Smooth muscle cell (in vitro differentiated cells): ENCODE measurements at regions not wholly inside any gene's neighbourhood (a gene's known extent, or its start where the extent isn't known, plus 50 kb on each side); places are given as distances from the start of the nearest gene placed in this dataset.

Experiments used
- DNase-seq: peaks from one replicate; lab custom pipeline; 2025; ENCODE audit not compliant: unreplicated experiment; lab: John Stamatoyannopoulos, UW
- H2AFZ ChIP-seq: fragments of 200-600 bp; sonication (generic); 2 replicates; pipeline ENCODE4 v1.6.0; 2016; ENCODE audit warnings: antibody characterized with exemption, low read depth, mild to moderate bottlenecking
- H3F3A ChIP-seq: fragments of 200-600 bp; sonication (generic); 2 replicates; pipeline ENCODE4 v1.6.0; 2017; ENCODE audit warnings: antibody characterized with exemption, low read depth
- H3K27ac ChIP-seq: fragments of 200-600 bp; sonication (generic); 2 replicates; pipeline ENCODE4 v1.5.1; 2016; ENCODE audit warnings: low read depth, mild to moderate bottlenecking
- H3K27me3 ChIP-seq: fragments of 200-600 bp; sonication (generic); 2 replicates; pipeline ENCODE4 v1.6.1; 2016; ENCODE audit warnings: low read depth, mild to moderate bottlenecking
- H3K36me3 ChIP-seq: fragments of 200-600 bp; sonication (generic); 2 replicates; pipeline ENCODE4 v1.5.1; 2016; ENCODE audit warnings: low read depth
- H3K4me1 ChIP-seq: fragments of 200-600 bp; sonication (generic); 2 replicates; pipeline ENCODE4 v1.5.1; 2016; ENCODE audit warnings: low read depth
- H3K4me2 ChIP-seq: fragments of 200-600 bp; sonication (generic); 2 replicates; pipeline ENCODE4 v1.6.0; 2016; ENCODE audit warnings: mild to moderate bottlenecking
- H3K4me3 ChIP-seq: fragments of 200-600 bp; sonication (generic); 2 replicates; pipeline ENCODE4 v1.5.1; 2016; ENCODE audit warnings: mild to moderate bottlenecking
- H3K79me2 ChIP-seq: fragments of 200-600 bp; sonication (generic); 2 replicates; pipeline ENCODE4 v1.6.0; 2016; ENCODE audit warnings: low read depth, mild to moderate bottlenecking
- H3K9ac ChIP-seq: fragments of 200-600 bp; sonication (generic); 2 replicates; pipeline ENCODE4 v1.6.0; 2016; ENCODE audit warnings: low read depth
- H3K9me3 ChIP-seq: fragments of 200-600 bp; sonication (generic); replicated peaks from 2 replicates; pipeline ENCODE4 v1.5.1; 2016; ENCODE audit warnings: low read depth
- H4K20me1 ChIP-seq: fragments of 200-600 bp; sonication (generic); 2 replicates; pipeline ENCODE4 v1.6.0; 2016; ENCODE audit warnings: low read depth
- WGBS: methylation state at CpG from one replicate; pipeline ENCODE4 v1.1.7; 2016; ENCODE audit warnings: low lambda C conversion rate; 5-methylcytosine and 5-hydroxymethylcytosine counted together
- TF ChIP-seq, protein P1 (sequence below): fragments of 200-600 bp; sonication (generic); IDR thresholded peaks from 2 replicates; pipeline ENCODE4 v1.5.1; 2017; ENCODE audit warnings: borderline replicate concordance, mild to moderate bottlenecking, antibody characterized with exemption; ENCODE audit not compliant: insufficient read depth, poor library complexity, severe bottlenecking

DNA sequence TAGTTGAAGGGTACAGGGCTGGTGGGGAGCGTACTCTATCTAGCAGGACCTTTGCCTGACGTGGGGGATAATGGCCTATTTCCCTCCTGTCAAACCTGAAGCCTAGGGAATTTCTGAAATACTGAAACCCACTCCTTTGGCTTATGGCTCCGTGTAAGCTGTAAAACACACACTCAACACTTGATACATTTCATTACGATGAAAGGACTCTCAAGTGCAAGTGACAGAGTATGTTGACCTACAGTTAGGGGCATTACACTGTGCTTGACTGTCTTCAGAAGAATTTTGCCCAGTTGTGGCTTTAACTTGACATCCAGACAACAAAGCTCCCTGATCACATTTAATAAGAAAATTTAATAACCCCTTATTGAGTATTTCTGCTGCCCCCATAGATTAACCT, 194.3 kb downstream of the BAMBI start:
- Histone ChIP-seq H2AFZ (no peak overlapping the region), H3K27me3 (no peaks in the 10 kb centered on the region), H4K20me1 (no peaks in the 10 kb centered on the region), H3K4me2 (no peak overlapping the region), H3K4me3 (no peak overlapping the region), H3K27ac (no peak overlapping the region), H3K9me3 (no peaks in the 10 kb centered on the region), H3K79me2 (no peaks in the 10 kb centered on the region), H3F3A (peaks cover 16% of the 10 kb centered on the region), H3K9ac (no peak overlapping the region), H3K36me3 (no peaks in the 10 kb centered on the region), H3K4me1 (peaks cover 15% of the 10 kb centered on the region)
- TF ChIP-seq, protein P1, sequence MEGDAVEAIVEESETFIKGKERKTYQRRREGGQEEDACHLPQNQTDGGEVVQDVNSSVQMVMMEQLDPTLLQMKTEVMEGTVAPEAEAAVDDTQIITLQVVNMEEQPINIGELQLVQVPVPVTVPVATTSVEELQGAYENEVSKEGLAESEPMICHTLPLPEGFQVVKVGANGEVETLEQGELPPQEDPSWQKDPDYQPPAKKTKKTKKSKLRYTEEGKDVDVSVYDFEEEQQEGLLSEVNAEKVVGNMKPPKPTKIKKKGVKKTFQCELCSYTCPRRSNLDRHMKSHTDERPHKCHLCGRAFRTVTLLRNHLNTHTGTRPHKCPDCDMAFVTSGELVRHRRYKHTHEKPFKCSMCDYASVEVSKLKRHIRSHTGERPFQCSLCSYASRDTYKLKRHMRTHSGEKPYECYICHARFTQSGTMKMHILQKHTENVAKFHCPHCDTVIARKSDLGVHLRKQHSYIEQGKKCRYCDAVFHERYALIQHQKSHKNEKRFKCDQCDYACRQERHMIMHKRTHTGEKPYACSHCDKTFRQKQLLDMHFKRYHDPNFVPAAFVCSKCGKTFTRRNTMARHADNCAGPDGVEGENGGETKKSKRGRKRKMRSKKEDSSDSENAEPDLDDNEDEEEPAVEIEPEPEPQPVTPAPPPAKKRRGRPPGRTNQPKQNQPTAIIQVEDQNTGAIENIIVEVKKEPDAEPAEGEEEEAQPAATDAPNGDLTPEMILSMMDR: no peak
- 76% methylated on average over 4 of the region's 4 CpGs for WGBS
- no peak for DNase-seq

DNA sequence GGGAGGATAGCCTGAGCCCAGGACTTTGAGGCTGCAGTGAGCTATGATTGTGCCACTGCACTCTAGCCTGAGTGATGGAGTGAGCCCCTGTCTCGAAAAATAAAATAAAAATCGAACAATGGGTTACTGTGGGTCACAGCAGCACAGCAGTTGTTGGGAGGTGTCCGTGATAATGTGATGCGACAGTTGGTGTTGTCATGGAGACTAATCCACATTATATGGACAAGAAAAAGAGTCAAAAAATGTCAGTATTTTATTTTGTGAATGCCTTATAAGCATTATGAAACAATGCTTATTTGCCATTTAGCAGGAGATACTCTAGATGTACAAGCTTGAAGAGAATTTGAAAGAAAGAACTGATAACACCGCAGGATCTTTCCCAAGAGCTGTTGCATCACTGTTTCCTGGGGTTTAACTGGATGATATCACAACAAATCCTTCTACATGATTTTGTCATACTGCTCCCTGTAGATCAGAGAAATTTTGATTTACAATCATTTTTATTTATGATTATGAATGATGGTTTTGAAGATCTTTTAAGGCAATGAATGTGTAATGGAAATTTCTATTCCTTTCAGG, 195.4 kb downstream of the BAMBI start:
- 76% methylated on average over 5 of the region's 5 CpGs for WGBS
- Histone ChIP-seq H3K4me3 (no peak overlapping the region), H3K9ac (no peak overlapping the region), H3F3A (peaks cover 16% of the 10 kb centered on the region), H3K79me2 (no peaks in the 10 kb centered on the region), H3K4me2 (no peak overlapping the region), H3K27ac (peak overlapping the region; percentile 13), H3K4me1 (peaks cover 16% of the 10 kb centered on the region), H3K27me3 (no peaks in the 10 kb centered on the region), H2AFZ (no peak overlapping the region), H3K36me3 (no peaks in the 10 kb centered on the region), H3K9me3 (no peaks in the 10 kb centered on the region), H4K20me1 (no peaks in the 10 kb centered on the region)
- TF ChIP-seq, protein P1: no peak
- no peak for DNase-seq

DNA sequence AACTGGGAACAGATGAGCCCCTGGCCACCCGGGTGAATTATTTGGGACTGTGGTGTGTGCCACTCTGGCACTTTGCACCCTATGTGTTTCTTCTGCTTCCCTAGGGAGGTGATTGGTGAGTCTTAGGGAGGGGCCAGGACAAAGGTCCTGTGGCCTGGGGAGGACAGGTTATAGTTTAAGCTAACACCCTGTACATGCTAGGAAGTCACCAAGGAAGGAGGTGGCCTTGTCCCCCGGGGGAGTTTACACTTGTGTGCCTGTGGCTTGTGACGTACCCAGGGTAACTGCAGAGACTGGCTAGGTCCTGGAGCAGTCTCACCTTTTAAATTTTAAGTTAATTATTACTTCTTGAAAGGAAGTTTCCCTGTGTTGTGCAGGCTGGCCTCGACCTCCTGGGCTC, 196.2 kb downstream of the BAMBI start:
- no peaks in the 10 kb centered on the region for H4K20me1 ChIP-seq
- no peak overlapping the region for H3K4me2 ChIP-seq
- H2AFZ ChIP-seq: no peak overlapping the region
- WGBS: 94% methylated on average over 4 of the region's 4 CpGs
- H3K79me2 ChIP-seq: no peaks in the 10 kb centered on the region
- TF ChIP-seq, protein P1: no peak
- peaks cover 16% of the 10 kb centered on the region for H3K4me1 ChIP-seq
- H3F3A ChIP-seq: peaks cover 16% of the 10 kb centered on the region
- no peak overlapping the region for H3K9ac ChIP-seq
- H3K27ac ChIP-seq: no peak overlapping the region
- no peak overlapping the region for H3K4me3 ChIP-seq
- no peak for DNase-seq
- no peaks in the 10 kb centered on the region for H3K27me3 ChIP-seq
- no peaks in the 10 kb centered on the region for H3K36me3 ChIP-seq
- no peaks in the 10 kb centered on the region for H3K9me3 ChIP-seq

DNA sequence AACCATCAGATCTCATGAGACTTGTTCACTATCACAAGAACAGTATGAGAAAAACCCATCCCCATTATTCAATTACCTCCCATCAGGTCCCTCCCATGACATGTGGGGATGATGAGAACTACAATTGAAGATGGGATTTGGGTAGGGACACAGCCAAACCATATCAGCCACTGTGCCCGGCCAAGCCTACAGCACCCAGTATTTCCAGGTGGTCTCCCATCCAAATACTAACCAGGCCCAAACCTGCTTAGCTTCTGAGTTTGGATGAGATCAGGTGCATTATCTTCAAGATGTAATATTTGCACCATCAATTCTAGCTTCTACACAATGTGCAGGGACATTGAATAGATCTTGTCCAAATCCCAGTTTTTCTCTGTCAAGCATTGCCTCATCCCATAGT, 196.9 kb downstream of the BAMBI start:
- no peak overlapping the region for H3K9ac ChIP-seq
- peaks cover 14% of the 10 kb centered on the region for H3F3A ChIP-seq
- H3K36me3 ChIP-seq: no peaks in the 10 kb centered on the region
- H3K4me2 ChIP-seq: no peak overlapping the region
- H3K9me3 ChIP-seq: no peaks in the 10 kb centered on the region
- no peak overlapping the region for H3K27ac ChIP-seq
- TF ChIP-seq, protein P1: no peak
- no peaks in the 10 kb centered on the region for H4K20me1 ChIP-seq
- no peaks in the 10 kb centered on the region for H3K27me3 ChIP-seq
- 96% methylated on average over 1 of the region's 1 CpG for WGBS
- H2AFZ ChIP-seq: no peak overlapping the region
- no peak for DNase-seq
- no peak overlapping the region for H3K4me3 ChIP-seq
- H3K4me1 ChIP-seq: peaks cover 16% of the 10 kb centered on the region
- no peaks in the 10 kb centered on the region for H3K79me2 ChIP-seq
